ENCODE measurements at regions not wholly inside any gene's neighbourhood (a gene's known extent, or its start where the extent isn't known, plus 50 kb on each side); places are given as distances from the start of the nearest gene placed in this dataset.

DNA sequence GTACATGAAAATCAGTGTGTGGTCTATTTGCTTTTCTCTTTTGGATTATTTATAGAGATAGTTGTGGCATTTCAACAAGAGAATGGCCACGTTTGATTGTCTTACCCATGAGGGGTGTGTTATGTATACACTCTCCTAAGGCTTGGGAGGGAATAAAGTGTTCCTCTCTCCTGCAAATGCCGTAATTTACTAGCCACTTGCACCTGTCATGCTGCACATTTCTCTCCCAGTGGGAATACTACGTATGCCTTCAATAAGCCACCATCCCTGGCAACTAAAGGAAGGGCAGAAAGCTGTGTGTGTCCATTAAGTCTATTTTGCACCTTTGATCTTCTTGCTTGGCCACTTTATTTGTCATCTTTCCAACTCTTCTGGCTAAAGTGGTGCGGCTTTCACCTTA is 541.2 kb downstream of the QKI start:
- TF ChIP-seq OSR1 (CRISPR knock-in tag; IDR thresholded peaks at IDR 0.05) (no peak), CSRNP3 (CRISPR knock-in tag; IDR thresholded peaks at IDR 0.05) (no peak), RARB (CRISPR knock-in tag; IDR thresholded peaks at IDR 0.05) (no peak), TCF4 (CRISPR knock-in tag; IDR thresholded peaks at IDR 0.05; ENCODE audit: borderline replicate concordance) (no peak), ZFP30 (CRISPR knock-in tag; IDR thresholded peaks at IDR 0.05) (no peak), ARNTL (CRISPR knock-in tag; IDR thresholded peaks at IDR 0.05; ENCODE audit: borderline replicate concordance, low read depth) (no peak), TOX (CRISPR knock-in tag; IDR thresholded peaks at IDR 0.05; ENCODE audit: borderline replicate concordance) (no peak), CSDC2 (CRISPR knock-in tag; IDR thresholded peaks at IDR 0.05) (no peak), PPARA (CRISPR knock-in tag; IDR thresholded peaks at IDR 0.05; ENCODE audit: borderline replicate concordance) (no peak), ZFP3 (CRISPR knock-in tag; IDR thresholded peaks at IDR 0.05) (no peak), ZNF565 (CRISPR knock-in tag; conservative IDR thresholded peaks at IDR 0.05; ENCODE audit: low read depth) (no peak), SNAI2 (CRISPR knock-in tag; IDR thresholded peaks at IDR 0.05) (no peak)
- TF ChIP-seq, protein P1, sequence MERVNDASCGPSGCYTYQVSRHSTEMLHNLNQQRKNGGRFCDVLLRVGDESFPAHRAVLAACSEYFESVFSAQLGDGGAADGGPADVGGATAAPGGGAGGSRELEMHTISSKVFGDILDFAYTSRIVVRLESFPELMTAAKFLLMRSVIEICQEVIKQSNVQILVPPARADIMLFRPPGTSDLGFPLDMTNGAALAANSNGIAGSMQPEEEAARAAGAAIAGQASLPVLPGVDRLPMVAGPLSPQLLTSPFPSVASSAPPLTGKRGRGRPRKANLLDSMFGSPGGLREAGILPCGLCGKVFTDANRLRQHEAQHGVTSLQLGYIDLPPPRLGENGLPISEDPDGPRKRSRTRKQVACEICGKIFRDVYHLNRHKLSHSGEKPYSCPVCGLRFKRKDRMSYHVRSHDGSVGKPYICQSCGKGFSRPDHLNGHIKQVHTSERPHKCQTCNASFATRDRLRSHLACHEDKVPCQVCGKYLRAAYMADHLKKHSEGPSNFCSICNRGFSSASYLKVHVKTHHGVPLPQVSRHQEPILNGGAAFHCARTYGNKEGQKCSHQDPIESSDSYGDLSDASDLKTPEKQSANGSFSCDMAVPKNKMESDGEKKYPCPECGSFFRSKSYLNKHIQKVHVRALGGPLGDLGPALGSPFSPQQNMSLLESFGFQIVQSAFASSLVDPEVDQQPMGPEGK (CRISPR knock-in tag; IDR thresholded peaks at IDR 0.05; ENCODE audit: borderline replicate concordance): no peak
- TF ChIP-seq, protein P2, sequence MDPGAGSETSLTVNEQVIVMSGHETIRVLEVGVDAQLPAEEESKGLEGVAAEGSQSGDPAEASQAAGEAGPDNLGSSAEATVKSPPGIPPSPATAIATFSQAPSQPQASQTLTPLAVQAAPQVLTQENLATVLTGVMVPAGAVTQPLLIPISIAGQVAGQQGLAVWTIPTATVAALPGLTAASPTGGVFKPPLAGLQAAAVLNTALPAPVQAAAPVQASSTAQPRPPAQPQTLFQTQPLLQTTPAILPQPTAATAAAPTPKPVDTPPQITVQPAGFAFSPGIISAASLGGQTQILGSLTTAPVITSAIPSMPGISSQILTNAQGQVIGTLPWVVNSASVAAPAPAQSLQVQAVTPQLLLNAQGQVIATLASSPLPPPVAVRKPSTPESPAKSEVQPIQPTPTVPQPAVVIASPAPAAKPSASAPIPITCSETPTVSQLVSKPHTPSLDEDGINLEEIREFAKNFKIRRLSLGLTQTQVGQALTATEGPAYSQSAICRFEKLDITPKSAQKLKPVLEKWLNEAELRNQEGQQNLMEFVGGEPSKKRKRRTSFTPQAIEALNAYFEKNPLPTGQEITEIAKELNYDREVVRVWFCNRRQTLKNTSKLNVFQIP (CRISPR knock-in tag; IDR thresholded peaks at IDR 0.05; ENCODE audit: borderline replicate concordance, low read depth): no peak
- ATAC-seq: no peak

DNA sequence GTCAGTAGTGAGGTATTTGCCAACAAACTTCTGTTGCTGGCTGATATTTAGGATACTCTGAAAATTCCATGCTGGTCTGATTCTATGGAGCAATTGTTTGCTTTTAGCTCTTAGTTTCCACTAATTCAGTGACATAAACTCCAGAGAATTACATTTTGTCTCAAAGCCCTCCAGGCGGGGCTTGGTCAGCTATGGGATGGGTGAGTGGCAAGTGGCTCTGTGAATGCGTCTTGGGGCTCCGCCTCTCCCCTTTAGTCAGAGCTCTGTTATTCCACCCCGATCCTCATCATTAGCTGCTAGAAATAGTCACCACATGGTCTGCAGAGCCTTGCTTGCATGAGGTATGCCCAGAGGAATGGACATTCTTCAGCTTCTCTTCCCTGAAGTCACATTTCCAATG is 540.6 kb downstream of the QKI start:
- TF ChIP-seq ZFP3 (CRISPR knock-in tag; IDR thresholded peaks at IDR 0.05) (no peak), TCF4 (CRISPR knock-in tag; IDR thresholded peaks at IDR 0.05; ENCODE audit: borderline replicate concordance) (no peak)
- ATAC-seq: no peak

DNA sequence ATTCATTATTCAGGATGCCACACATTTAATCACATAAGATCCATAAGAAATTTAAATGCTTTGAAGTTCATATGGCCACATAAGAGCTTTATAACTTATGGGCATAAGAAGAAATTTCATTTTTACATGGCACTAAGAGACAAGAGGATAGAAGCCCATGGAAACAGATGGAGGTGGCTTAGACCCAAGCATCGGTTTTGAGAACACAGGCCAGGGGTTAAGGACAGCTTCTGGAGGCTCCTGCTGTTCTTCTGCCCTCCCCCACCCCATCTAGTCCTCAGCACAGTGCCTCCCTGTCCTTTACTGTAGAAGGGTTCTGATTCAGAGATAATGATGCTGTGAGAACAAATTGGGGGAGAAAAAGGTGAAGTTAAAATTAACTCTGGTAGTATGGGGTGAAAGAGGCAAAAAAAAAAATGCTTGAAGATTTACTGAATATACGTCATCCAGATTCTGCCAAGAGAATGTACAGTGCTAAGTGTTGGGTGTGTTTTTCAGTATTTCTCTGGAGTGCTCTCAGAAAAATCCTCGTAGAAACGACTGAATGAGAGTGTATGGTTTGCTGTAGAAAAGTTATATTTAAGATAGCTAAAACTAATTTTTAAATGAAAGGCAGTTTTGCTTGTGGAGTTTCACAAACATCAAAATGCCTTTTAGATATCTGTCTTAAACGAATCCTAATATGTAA is 539.7 kb downstream of the QKI start:
- TF ChIP-seq GLIS3 (CRISPR knock-in tag; IDR thresholded peaks at IDR 0.05) (no peak), TOX (CRISPR knock-in tag; IDR thresholded peaks at IDR 0.05; ENCODE audit: borderline replicate concordance) (no peak), TCF4 (CRISPR knock-in tag; IDR thresholded peaks at IDR 0.05; ENCODE audit: borderline replicate concordance) (no peak), PPARA (CRISPR knock-in tag; IDR thresholded peaks at IDR 0.05; ENCODE audit: borderline replicate concordance) (no peak), ZFP3 (CRISPR knock-in tag; IDR thresholded peaks at IDR 0.05) (no peak), ZNF8 (CRISPR knock-in tag; IDR thresholded peaks at IDR 0.05) (no peak)
- no peak for ATAC-seq

- no peak for ATAC-seq
- TF ChIP-seq CSRNP3 (CRISPR knock-in tag; IDR thresholded peaks at IDR 0.05): no peak
- TF ChIP-seq ZNF8 (CRISPR knock-in tag; IDR thresholded peaks at IDR 0.05): no peak
- no peak for TF ChIP-seq ESRRG (CRISPR knock-in tag; IDR thresholded peaks at IDR 0.05)
- TF ChIP-seq, protein P1 (CRISPR knock-in tag; IDR thresholded peaks at IDR 0.05; ENCODE audit: borderline replicate concordance): no peak
- TF ChIP-seq RARB (CRISPR knock-in tag; IDR thresholded peaks at IDR 0.05): no peak
- no peak for TF ChIP-seq ZNF70 (CRISPR knock-in tag; IDR thresholded peaks at IDR 0.05)
- no peak for TF ChIP-seq CSDC2 (CRISPR knock-in tag; IDR thresholded peaks at IDR 0.05)
- TF ChIP-seq, protein P3, sequence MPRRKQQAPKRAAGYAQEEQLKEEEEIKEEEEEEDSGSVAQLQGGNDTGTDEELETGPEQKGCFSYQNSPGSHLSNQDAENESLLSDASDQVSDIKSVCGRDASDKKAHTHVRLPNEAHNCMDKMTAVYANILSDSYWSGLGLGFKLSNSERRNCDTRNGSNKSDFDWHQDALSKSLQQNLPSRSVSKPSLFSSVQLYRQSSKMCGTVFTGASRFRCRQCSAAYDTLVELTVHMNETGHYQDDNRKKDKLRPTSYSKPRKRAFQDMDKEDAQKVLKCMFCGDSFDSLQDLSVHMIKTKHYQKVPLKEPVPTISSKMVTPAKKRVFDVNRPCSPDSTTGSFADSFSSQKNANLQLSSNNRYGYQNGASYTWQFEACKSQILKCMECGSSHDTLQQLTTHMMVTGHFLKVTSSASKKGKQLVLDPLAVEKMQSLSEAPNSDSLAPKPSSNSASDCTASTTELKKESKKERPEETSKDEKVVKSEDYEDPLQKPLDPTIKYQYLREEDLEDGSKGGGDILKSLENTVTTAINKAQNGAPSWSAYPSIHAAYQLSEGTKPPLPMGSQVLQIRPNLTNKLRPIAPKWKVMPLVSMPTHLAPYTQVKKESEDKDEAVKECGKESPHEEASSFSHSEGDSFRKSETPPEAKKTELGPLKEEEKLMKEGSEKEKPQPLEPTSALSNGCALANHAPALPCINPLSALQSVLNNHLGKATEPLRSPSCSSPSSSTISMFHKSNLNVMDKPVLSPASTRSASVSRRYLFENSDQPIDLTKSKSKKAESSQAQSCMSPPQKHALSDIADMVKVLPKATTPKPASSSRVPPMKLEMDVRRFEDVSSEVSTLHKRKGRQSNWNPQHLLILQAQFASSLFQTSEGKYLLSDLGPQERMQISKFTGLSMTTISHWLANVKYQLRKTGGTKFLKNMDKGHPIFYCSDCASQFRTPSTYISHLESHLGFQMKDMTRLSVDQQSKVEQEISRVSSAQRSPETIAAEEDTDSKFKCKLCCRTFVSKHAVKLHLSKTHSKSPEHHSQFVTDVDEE (CRISPR knock-in tag; IDR thresholded peaks at IDR 0.05): no peak
- TF ChIP-seq SNAI2 (CRISPR knock-in tag; IDR thresholded peaks at IDR 0.05): no peak
- TF ChIP-seq BACH2 (CRISPR knock-in tag; IDR thresholded peaks at IDR 0.05; ENCODE audit: borderline replicate concordance): no peak
- TF ChIP-seq ZNF565 (CRISPR knock-in tag; conservative IDR thresholded peaks at IDR 0.05; ENCODE audit: low read depth): no peak
- no peak for TF ChIP-seq ARNTL (CRISPR knock-in tag; IDR thresholded peaks at IDR 0.05; ENCODE audit: borderline replicate concordance, low read depth)
- TF ChIP-seq ZC3H10 (CRISPR knock-in tag; IDR thresholded peaks at IDR 0.05): no peak
- no peak for TF ChIP-seq TOX (CRISPR knock-in tag; IDR thresholded peaks at IDR 0.05; ENCODE audit: borderline replicate concordance)
- TF ChIP-seq, protein P2 (CRISPR knock-in tag; IDR thresholded peaks at IDR 0.05; ENCODE audit: borderline replicate concordance, low read depth): no peak
- TF ChIP-seq ZFP3 (CRISPR knock-in tag; IDR thresholded peaks at IDR 0.05): no peak
- TF ChIP-seq TCF4 (CRISPR knock-in tag; IDR thresholded peaks at IDR 0.05; ENCODE audit: borderline replicate concordance): no peak
Observed at GRCh38 chr6:163952005-163952404, 537.5 kb downstream of the QKI start.

Measured in SK-N-SH treated with all-trans-retinoic acid at 6 μM for 48 hours (cell line).